Common myeloid progenitor, CD34-positive (primary cell): ENCODE measurements at regions not wholly inside any gene's neighbourhood (a gene's known extent, or its start where the extent isn't known, plus 50 kb on each side); places are given as distances from the start of the nearest gene placed in this dataset.

Experiments
- CTCF ChIA-PET: fragments of 350-600 bp; sonication (Branson Sonifier 250); formaldehyde crosslinking; loops from one replicate; lab custom pipeline; 2021; ENCODE audit warnings: antibody characterized with exemption; lab: Charles Lee
- POLR2A ChIA-PET: fragments of 350-600 bp; sonication (Branson Sonifier 250); formaldehyde crosslinking; loops from one replicate; lab custom pipeline; 2021; ENCODE audit warnings: antibody characterized with exemption; lab: Charles Lee
- DNase-seq, 3 donors: peaks; one replicate each; pipeline versions ENCODE4 v3.0.0 to v3.0.0-alpha.2; 2013
- H3K27ac ChIP-seq, 2 experiments: 1 replicate in 1 of 2; 2 replicates in 1 of 2; pipeline ENCODE4 v1.7.0; 2013; ENCODE audit warnings: inconsistent platforms in 2 of 2, low read length in 2 of 2, mild to moderate bottlenecking in 2 of 2, low read depth in 1 of 2, moderate library complexity in 1 of 2; ENCODE audit not compliant: severe bottlenecking in 2 of 2, insufficient read depth in 1 of 2, poor library complexity in 1 of 2
- H3K27me3 ChIP-seq, 5 experiments: replicated peaks in 2 of 5; 1 replicate in 3 of 5; 2 replicates in 2 of 5; pipeline versions ENCODE4 v1.6.1 to v1.7.0; 2013; ENCODE audit warnings: low read length in 4 of 5, mild to moderate bottlenecking in 2 of 5, moderate library complexity in 2 of 5, inconsistent platforms in 1 of 5; ENCODE audit not compliant: insufficient read depth in 5 of 5, control insufficient read depth in 4 of 5
- H3K36me3 ChIP-seq, 4 experiments: 1 replicate in 2 of 4; 2 replicates in 2 of 4; pipeline versions ENCODE4 v1.6.1 to v1.7.0; 2013; ENCODE audit warnings: low read length in 3 of 4, control low read depth in 1 of 4, mild to moderate bottlenecking in 1 of 4; ENCODE audit not compliant: control insufficient read depth in 4 of 4, insufficient read depth in 4 of 4
- H3K4me1 ChIP-seq, 4 experiments: 1 replicate in 3 of 4; 2 replicates in 1 of 4; pipeline versions ENCODE4 v1.6.1 to v1.7.1; 2013; ENCODE audit warnings: low read length in 3 of 4, mild to moderate bottlenecking in 3 of 4, control low read depth in 1 of 4, inconsistent platforms in 1 of 4, moderate library complexity in 1 of 4; ENCODE audit not compliant: control insufficient read depth in 4 of 4, insufficient read depth in 4 of 4; ENCODE audit errors: control extremely low read depth in 1 of 4
- H3K4me3 ChIP-seq, 7 experiments: 1 replicate in 4 of 7; 2 replicates in 3 of 7; pipeline versions ENCODE4 v1.5.1 to v1.7.0; 2013; ENCODE audit warnings: mild to moderate bottlenecking in 7 of 7, low read length in 6 of 7, moderate library complexity in 6 of 7, inconsistent platforms in 2 of 7, low read depth in 2 of 7, control low read depth in 1 of 7; ENCODE audit not compliant: insufficient read depth in 4 of 7, control insufficient read depth in 1 of 7; ENCODE audit errors: extremely low read depth in 1 of 7
- H3K9me3 ChIP-seq, 5 experiments: 1 replicate in 4 of 5; 2 replicates in 1 of 5; pipeline versions ENCODE4 v1.6.1 to v1.7.1; 2013; ENCODE audit warnings: low read length in 4 of 5, mild to moderate bottlenecking in 2 of 5, inconsistent platforms in 1 of 5, low read depth in 1 of 5, moderate library complexity in 1 of 5; ENCODE audit not compliant: control insufficient read depth in 4 of 5, insufficient read depth in 2 of 5; ENCODE audit errors: control extremely low read depth in 1 of 5
- WGBS: methylation state at CpG from one replicate; pipeline ENCODE4 v1.1.5; 2013; ENCODE audit not compliant: insufficient coverage; 5-methylcytosine and 5-hydroxymethylcytosine counted together

DNA sequence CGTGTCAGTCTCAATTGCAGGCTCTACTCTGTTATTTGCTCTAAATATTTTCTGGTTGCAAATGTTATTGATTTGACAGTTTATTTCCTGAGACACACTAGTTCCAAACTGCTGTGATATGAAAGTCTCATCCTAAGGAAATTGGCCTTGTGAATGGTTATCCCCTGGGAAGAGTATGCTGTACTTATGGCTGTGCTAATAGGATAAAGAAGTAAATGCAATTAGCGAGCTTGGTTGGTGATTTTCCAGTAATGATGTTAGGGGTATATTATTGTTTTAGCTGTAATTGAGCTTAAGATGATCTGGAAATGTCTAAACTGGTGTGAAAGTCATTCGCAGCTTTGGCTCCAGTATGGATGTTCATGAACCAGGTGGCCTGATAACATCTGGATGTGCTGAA, 197.9 kb downstream of the SUDS3 start:
- CTCF ChIA-PET = no interaction called here

DNA sequence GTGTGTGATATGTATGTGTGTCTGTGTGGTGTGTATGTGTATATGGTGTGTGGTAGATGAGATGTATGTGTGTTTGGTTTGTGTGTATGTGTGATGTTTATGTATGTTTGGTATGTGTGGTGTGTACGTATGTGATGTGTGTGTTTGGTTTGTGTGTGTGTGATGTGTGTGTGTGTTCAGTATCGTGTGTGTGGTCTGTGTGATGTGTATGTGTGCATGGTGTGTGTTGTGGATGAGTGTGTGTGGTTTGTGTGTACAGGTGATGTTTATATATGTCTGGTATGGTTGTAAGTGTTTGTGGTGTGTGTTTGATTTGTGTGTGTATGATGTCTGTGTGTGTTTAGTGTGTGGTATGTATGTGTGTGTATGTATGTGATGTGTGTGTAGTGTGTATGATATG, 199.4 kb downstream of the SUDS3 start:
- ChIA-PET POLR2A (no interaction called here), CTCF (interaction anchor here (0.8 kb wide), 1 partner anchor 9 kb away, joined by 3 read pairs; no protein-coding TSS in a partner anchor)
- Histone ChIP-seq H3K27ac (no peak overlapping the region), H3K27me3 (no peaks in the 10 kb centered on the region), H3K4me3 (no peak overlapping the region), H3K9me3 (no peaks in the 10 kb centered on the region), H3K4me1 (no peaks in the 10 kb centered on the region), H3K36me3 (no peaks in the 10 kb centered on the region)
- WGBS = 83% methylated on average over 2 of the region's 2 CpGs
- DNase-seq = no peak

More for the DNA sequence above, 197.9 kb downstream of the SUDS3 start:
- no peak for DNase-seq
- Histone ChIP-seq H3K27me3 (no peaks in the 10 kb centered on the region), H3K4me3 (no peak overlapping the region), H3K9me3 (no peaks in the 10 kb centered on the region), H3K27ac (no peak overlapping the region), H3K4me1 (no peaks in the 10 kb centered on the region), H3K36me3 (no peaks in the 10 kb centered on the region)
- POLR2A ChIA-PET = no interaction called here
- WGBS = 100% methylated on average over 3 of the region's 3 CpGs

DNA sequence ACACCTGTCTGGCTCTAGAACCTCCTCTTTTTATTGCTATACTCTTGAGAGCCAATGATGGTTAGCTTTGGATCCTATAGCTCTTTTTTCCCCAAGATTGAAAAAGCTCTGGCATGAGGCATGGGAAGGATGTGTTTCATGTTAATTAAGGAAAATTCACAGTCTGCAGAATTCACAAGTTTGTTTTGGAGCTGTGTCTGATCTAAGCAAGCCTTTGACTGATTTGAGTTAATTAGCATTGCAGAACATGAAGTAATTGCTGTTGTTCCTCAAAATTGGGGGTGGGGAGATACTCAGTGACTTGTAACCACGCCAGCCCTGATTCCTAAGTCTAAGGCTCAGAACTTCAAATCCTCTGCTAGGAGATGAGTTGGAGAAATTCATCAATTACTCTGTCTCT, 205.0 kb downstream of the SUDS3 start:
- Histone ChIP-seq H3K4me1 (no peaks in the 10 kb centered on the region), H3K27me3 (no peaks in the 10 kb centered on the region), H3K4me3 (no peak overlapping the region), H3K27ac (no peak overlapping the region), H3K36me3 (no peaks in the 10 kb centered on the region), H3K9me3 (peaks cover 0 to 2% (median 0%) of the 10 kb centered on the region in 5 experiments)
- ChIA-PET CTCF (no interaction called here), POLR2A (no interaction called here)
- no peak for DNase-seq
- WGBS = 40% methylated on average over 1 of the region's 1 CpG

DNA sequence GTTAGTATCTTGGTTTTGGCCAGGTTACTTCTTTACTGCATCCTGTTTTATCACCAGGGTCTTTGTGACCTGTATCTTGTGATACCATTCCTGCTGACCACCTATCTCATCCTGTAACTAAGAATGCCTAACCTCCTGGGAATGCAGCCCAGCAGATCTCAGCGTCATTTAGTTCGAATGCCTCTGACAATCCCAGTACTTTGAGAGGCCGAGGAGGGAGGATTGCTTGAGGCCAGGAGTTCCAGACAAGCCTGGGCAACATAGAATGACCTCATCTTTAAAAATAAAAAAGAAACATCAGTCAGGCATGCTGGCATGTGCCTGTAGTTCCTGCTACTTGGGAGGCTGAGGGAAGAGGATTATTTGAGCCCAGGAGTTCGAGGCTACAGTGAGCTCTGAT, 206.5 kb downstream of the SUDS3 start:
- Histone ChIP-seq H3K27ac (no peak overlapping the region), H3K4me1 (no peaks in the 10 kb centered on the region), H3K27me3 (no peaks in the 10 kb centered on the region), H3K4me3 (no peak overlapping the region), H3K9me3 (peaks cover 0 to 2% (median 0%) of the 10 kb centered on the region in 5 experiments), H3K36me3 (no peaks in the 10 kb centered on the region)
- no CpG with 5 or more reads among the region's 4 CpGs for WGBS
- no peak for DNase-seq
- CTCF ChIA-PET = no interaction called here
- POLR2A ChIA-PET = no interaction called here

DNA sequence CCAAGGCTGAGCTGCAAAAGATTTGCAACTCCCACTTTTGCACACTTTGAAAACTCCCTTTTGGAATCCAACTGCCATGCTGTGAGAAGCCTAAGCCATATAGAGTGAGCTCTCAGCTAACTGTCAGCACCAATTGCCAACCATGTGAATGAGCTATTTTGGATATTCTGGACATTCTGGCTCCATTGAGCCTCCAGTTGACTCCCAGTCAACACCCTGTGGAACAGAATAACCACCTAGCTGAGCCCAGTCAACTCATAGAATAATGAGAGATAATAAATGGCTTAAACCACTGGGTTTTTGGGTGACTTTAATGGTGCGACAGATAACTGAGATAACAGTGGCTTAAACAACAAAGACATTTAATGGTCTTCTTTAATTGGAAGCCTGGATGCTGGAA, 210.1 kb downstream of the SUDS3 start:
- Histone ChIP-seq H3K27ac (no peak overlapping the region), H3K4me1 (no peaks in the 10 kb centered on the region), H3K36me3 (no peaks in the 10 kb centered on the region), H3K9me3 (peaks cover 0 to 2% (median 0%) of the 10 kb centered on the region in 5 experiments), H3K4me3 (no peak overlapping the region), H3K27me3 (no peaks in the 10 kb centered on the region)
- POLR2A ChIA-PET = no interaction called here
- DNase-seq = no peak
- CTCF ChIA-PET = no interaction called here
- no CpG with 5 or more reads among the region's 1 CpG for WGBS

DNA sequence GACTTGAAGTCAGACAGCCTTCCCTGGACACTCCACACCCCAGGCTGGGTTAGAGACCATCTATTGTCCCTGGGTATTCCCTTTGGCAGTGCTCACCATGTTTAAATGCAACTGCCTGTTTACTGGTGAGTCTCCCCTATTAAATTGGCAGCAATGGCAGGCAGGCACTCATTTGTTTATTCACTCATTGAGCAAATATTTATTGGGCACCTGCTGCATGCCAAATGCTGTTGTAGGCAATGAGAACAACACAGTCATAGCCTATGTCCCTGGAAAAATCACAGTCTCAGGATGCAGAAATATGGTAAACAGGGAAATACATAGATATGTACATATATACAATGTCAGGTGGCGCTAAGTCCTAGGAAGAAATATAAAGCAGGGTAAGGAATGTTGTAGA, 212.8 kb downstream of the SUDS3 start:
- no CpG with 5 or more reads among the region's 1 CpG for WGBS
- no peaks in the 10 kb centered on the region for H3K36me3 ChIP-seq
- ChIA-PET CTCF (no interaction called here), POLR2A (no interaction called here)
- no peak overlapping the region for H3K27ac ChIP-seq
- H3K27me3 ChIP-seq = no peaks in the 10 kb centered on the region
- no peak overlapping the region for H3K4me3 ChIP-seq
- H3K9me3 ChIP-seq = peaks cover 0 to 2% (median 0%) of the 10 kb centered on the region in 5 experiments
- H3K4me1 ChIP-seq = no peaks in the 10 kb centered on the region
- no peak for DNase-seq

DNA sequence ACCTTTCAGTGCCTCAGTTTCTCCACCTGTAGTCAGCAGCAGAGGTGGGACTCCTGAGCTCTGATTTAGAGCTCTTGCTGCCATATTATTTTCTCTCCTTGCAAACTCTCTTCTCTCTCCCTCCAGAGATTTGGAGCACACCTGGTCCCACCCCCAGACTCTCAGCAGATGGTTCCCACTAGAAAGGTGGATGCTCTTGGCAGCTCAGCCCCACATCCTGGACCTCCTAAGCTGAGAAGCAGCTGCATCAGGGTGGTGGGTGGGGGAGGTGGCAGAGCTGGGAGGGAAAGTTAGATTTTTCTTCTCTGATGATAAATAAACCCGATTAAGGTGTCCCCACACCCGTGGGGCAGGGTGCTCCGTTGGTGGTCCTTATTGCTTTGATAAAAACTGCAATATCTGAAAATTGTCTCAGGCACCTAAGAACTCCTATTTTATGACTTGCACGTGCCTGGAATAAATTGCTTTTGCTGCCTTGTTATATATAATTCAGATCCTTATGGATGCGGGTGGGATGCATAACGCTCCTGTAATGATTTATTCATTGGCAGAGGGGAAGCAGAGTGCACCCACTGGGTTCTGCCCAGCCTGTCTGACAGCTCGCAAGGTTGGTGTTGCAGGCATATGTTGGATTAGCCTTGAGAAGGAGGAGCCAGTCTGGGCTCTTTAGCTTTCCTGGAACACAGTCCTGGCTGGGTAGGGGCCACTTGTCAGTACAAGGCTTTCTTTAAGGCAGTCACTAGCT, 214.2 kb downstream of the SUDS3 start:
- ChIA-PET POLR2A (no interaction called here), CTCF (interaction anchor here (1.1 kb wide), 1 partner anchor 12 kb away, joined by 3 read pairs; no protein-coding TSS in a partner anchor)
- Histone ChIP-seq H3K27me3 (no peaks in the 10 kb centered on the region), H3K9me3 (peaks cover 0 to 2% (median 0%) of the 10 kb centered on the region in 5 experiments), H3K36me3 (no peaks in the 10 kb centered on the region), H3K4me3 (no peak overlapping the region), H3K27ac (no peak overlapping the region), H3K4me1 (no peaks in the 10 kb centered on the region)
- WGBS = 72% methylated on average over 5 of the region's 7 CpGs
- DNase-seq = no peak
